ENCODE measurements at regions not wholly inside any gene's neighbourhood (a gene's known extent, or its start where the extent isn't known, plus 50 kb on each side); places are given as distances from the start of the nearest gene placed in this dataset.

GRCh38 chr6:9540534-9541126 lies 874.2 kb downstream of the TFAP2A start:
- H3K56ac ChIP-seq (ENCODE audit: insufficient read length, low read depth, low read length) = no peak overlapping the region
- H2BK5ac ChIP-seq (ENCODE audit: insufficient read length, low read length) = no peak overlapping the region
- no peak overlapping the region for H2BK15ac ChIP-seq (ENCODE audit: low read depth, low read length)
- no peaks in the 10 kb centered on the region for H3K79me1 ChIP-seq (ENCODE audit: insufficient read depth, low read depth, low read length, poor library complexity, severe bottlenecking)
- H3K4me2 ChIP-seq (ENCODE audit: insufficient read depth, insufficient read length, low read length) = no peak overlapping the region
- no peaks in the 10 kb centered on the region for H3K23me2 ChIP-seq (ENCODE audit: insufficient read length, low read depth, low read length, poor library complexity, severe bottlenecking)
- no peak overlapping the region for H3K4ac ChIP-seq (ENCODE audit: low read depth, low read length)
- H3K9me3 ChIP-seq (ENCODE audit: control insufficient read depth, low read depth, low read length) = no peaks in the 10 kb centered on the region
- no peak overlapping the region for H3K23ac ChIP-seq (ENCODE audit: insufficient read length, low read depth, low read length)
- no peak overlapping the region for H4K8ac ChIP-seq (replicated peaks; ENCODE audit: insufficient read length, low read depth, low read length)
- Mint-ChIP-seq H3K9me3 (no peaks in the 10 kb centered on the region), H3K27ac (no peak overlapping the region), H3K27me3 (ENCODE audit: low read depth) (no peaks in the 10 kb centered on the region), H3K4me1 (peaks cover 0 to 1% of the 10 kb centered on the region in 2 experiments; a peak in 1 of 4 replicates), H3K36me3 (ENCODE audit: insufficient read depth in 1 of 3, low read depth in 3 of 3) (no peaks in the 10 kb centered on the region), H3K4me3 (no peak overlapping the region)
- TF ChIP-seq, protein P1, sequence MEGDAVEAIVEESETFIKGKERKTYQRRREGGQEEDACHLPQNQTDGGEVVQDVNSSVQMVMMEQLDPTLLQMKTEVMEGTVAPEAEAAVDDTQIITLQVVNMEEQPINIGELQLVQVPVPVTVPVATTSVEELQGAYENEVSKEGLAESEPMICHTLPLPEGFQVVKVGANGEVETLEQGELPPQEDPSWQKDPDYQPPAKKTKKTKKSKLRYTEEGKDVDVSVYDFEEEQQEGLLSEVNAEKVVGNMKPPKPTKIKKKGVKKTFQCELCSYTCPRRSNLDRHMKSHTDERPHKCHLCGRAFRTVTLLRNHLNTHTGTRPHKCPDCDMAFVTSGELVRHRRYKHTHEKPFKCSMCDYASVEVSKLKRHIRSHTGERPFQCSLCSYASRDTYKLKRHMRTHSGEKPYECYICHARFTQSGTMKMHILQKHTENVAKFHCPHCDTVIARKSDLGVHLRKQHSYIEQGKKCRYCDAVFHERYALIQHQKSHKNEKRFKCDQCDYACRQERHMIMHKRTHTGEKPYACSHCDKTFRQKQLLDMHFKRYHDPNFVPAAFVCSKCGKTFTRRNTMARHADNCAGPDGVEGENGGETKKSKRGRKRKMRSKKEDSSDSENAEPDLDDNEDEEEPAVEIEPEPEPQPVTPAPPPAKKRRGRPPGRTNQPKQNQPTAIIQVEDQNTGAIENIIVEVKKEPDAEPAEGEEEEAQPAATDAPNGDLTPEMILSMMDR (conservative IDR thresholded peaks at IDR 0.05) = peak; percentile 89
- no peak overlapping the region for H3K9ac ChIP-seq (ENCODE audit: extremely low read depth, insufficient read length, low read length)
- H2BK120ac ChIP-seq (ENCODE audit: low read depth, low read length, poor library complexity, severe bottlenecking) = no peak overlapping the region
- H3K4me1 ChIP-seq (ENCODE audit: insufficient read depth, low read length) = no peaks in the 10 kb centered on the region
- H3K14ac ChIP-seq (ENCODE audit: insufficient read depth, low read length) = no peak overlapping the region
- H3K27me3 ChIP-seq (ENCODE audit: insufficient read depth, low read length) = no peaks in the 10 kb centered on the region
- no peak overlapping the region for H3K27ac ChIP-seq (ENCODE audit: insufficient read length, low read depth, low read length)
- H3T11ph ChIP-seq (ENCODE audit: low read length) = no peak overlapping the region
- H3K18ac ChIP-seq (ENCODE audit: insufficient read length, low read depth, low read length) = no peak overlapping the region
- no peak overlapping the region for H2AK5ac ChIP-seq (ENCODE audit: insufficient read length, low read length)
- H2AFZ ChIP-seq (ENCODE audit: low read length) = no peak overlapping the region
- no peak overlapping the region for H4K5ac ChIP-seq (ENCODE audit: insufficient read length, low read depth, low read length)
- no peak for DNase-seq
- H3K79me2 ChIP-seq (ENCODE audit: insufficient read depth, low read length) = no peaks in the 10 kb centered on the region
- no peaks in the 10 kb centered on the region for H4K20me1 ChIP-seq (ENCODE audit: control insufficient read depth, insufficient read depth, insufficient read length)
- no peak overlapping the region for H2BK12ac ChIP-seq (ENCODE audit: insufficient read length, low read depth, low read length)
- no peak overlapping the region for H4K91ac ChIP-seq (ENCODE audit: insufficient read length, low read depth, low read length)
- no CpG with 5 or more reads among the region's 2 CpGs for WGBS (ENCODE audit: extremely low coverage, insufficient read length, low lambda C conversion rate)
- H2BK20ac ChIP-seq (ENCODE audit: low read depth, low read length, poor library complexity, severe bottlenecking) = no peak overlapping the region

Measured in H9 (cell line).